HG02571 (cell line): ENCODE measurements at regions not wholly inside any gene's neighbourhood (a gene's known extent, or its start where the extent isn't known, plus 50 kb on each side); places are given as distances from the start of the nearest gene placed in this dataset.
"Not testable (repeated sequence)": the region's sequence is repeated elsewhere in the genome, so short reads cannot be mapped to it uniquely, and the experiment has no call there.

Source experiments
- ATAC-seq: cut with Tn5 transposase; IDR thresholded peaks from one replicate; pipeline ENCODE4 v1.9.1; 2021; ENCODE audit warnings: mild to moderate bottlenecking, moderate library complexity; ENCODE audit not compliant: unreplicated experiment

DNA sequence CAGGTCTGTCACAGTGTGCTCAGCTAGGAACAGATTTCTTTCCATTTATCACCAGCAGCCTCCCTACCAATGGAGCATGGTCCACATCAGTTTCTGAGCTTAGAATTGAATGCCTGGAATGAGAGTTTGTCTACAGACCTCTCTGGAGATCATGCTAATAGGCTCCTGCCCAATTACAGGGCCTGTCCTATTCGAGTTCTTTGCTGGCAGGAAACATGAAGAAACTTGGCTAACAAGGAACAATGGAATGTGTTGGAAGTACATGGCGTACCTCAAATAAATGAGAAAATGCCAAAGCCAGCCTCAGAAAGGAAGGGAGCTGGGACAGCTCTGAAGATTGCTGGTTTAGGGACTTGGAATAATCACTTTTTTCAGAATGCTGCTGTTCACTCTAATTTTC lies 186.0 kb upstream of the AKR1E2 start:
- ATAC-seq, result no peak

DNA sequence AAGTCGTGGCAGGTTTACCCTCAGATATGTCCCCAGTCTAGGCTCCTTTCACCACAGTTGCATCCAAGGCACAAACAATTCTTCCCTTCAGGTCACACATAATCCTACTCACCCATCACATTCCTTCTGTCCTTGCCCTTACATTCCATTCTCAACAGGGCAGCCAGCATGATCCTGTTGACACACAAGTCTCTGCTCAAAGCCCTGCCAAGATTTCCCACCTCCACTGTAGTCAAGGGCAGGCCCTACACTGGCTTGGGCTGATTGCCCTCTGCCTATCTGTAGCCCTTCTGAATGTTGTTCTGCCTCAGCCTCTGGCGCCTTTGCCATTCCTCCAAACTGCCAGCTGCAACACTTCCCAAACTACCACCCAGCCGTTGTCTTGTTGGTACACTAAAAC lies 187.9 kb upstream of the AKR1E2 start:
- no peak for ATAC-seq

DNA sequence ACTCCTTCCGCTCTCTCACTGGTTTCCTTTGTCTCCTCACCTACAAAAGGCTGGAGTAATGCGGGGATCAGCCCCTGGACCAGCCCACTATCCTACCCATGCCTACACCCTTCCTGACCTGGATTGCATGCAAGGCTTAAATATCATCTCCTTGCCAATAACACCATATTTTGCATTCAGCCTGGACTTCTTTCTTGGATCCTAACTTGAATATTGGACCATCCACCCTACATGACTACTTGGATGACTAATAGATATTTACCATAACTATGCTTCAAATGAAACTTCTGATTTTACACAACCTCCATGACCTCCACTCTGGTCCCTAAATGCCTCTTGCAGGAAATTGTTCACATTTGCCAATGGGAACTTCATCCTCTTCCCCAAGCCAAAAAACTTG lies 188.3 kb upstream of the AKR1E2 start:
- ATAC-seq, result no peak

DNA sequence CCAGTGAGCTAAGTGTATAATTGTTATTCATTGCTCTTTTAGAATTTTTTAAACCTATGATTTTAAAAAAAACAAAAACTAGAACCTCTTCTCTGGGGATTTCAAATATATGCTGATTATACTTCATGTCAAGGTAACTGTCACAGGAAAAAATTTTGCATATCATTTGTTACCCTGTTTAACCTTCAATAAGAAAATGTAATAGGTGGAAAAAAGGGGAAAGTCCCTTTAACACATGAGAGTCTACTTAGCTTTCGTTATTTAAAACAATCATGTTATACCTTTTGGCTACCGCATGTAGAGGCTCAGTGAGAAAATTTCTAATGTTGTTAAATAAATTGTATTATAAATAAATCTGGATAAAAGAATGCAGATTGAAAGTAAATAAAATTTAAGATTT lies 190.1 kb upstream of the AKR1E2 start:
- no peak for ATAC-seq

DNA sequence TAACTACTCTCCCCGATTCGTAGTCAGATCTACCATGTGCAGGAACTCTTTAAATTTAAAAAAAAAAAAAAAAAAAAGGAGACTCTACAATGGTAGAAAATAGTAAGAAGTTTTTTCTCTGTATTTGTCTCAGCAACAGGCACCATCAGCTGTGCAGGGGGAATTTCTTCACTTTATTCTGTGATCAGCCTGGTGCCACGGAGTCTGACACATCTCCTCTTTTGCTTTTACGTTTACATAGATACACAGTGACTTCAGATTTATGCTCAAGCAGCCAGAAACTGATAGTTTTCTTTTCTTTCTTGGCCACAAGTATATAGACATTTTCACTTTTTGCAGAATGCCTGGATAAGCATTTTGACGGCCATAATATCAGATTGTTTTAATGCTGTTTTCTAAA lies 190.6 kb upstream of the AKR1E2 start:
- no peak for ATAC-seq

DNA sequence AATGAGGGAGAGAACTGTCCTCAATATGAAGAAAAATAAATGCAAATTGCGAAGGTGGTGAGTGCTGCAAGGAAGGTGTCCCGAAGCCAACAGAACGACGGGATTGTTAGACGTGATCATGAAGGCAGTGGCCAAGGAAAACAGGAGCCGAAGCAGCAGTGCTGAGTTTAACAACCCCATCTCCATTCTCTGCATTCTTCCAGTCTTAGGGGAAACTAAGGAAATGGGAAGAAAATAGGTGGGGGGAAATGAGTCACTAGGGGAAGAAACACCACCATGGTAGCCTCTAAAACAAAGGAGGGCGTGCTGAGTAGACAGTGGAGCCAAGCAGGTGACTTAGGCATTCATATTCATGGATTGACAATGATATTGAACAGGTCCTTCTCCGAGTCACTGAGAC lies 192.2 kb upstream of the AKR1E2 start:
- ATAC-seq, result no peak

DNA sequence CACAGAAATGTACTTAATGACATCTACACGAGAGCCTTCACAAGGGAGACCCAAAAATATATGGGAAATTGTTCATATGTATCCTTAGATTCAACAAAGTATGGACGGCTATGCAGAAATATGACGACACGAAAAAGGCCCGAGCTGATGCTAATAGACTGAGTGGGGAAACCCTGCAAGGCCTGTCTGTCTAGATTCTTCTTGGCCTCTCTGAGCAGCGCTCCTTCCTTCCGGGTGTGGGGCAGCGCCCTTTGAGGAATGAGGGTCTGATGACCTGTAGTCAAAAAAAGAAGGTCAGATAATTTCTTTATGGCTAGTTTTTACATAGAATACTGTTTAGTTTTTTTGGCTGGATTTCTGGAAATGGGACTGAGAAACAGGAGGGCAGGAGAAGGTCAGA lies 192.8 kb upstream of the AKR1E2 start:
- no peak for ATAC-seq

DNA sequence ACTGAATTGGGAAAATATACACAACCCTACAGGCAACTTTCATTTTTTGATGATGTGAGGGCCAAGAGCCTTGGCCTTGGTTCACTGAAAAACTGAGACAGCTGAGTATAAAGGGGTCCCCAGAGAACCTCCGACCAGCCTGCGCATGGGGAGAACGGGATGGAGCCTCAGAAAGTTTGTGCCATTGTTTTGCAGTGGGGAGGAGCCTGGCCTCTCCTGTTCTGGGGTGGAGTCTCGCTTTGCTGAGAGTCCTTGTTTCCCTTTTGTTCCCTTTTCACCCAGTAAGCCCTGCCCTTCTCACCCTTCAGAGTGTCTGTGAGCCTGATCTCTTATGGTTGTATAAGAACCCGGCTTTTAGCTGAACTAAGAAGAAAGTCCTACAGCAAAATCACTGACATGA lies 193.2 kb upstream of the AKR1E2 start:
- no peak for ATAC-seq

DNA sequence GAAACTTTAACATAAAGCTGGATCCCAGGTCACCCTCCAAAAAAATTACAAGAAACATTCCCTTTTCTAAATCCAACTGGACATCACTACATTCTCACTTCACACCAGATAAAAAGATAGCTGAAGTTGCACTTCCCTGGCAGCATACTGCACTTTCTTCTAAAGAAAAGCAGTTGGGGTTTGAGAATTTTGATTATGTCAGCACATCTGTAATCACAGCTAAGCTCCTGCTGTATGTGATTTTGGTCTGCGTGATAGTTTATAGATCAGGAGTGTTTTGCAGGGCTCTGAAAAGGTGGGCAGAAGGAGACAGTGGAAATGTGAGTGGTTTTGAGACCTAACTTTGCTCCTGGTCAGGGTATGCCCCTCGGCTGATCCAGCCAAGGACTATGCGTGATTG lies 199.1 kb upstream of the AKR1E2 start:
- ATAC-seq, result no peak

DNA sequence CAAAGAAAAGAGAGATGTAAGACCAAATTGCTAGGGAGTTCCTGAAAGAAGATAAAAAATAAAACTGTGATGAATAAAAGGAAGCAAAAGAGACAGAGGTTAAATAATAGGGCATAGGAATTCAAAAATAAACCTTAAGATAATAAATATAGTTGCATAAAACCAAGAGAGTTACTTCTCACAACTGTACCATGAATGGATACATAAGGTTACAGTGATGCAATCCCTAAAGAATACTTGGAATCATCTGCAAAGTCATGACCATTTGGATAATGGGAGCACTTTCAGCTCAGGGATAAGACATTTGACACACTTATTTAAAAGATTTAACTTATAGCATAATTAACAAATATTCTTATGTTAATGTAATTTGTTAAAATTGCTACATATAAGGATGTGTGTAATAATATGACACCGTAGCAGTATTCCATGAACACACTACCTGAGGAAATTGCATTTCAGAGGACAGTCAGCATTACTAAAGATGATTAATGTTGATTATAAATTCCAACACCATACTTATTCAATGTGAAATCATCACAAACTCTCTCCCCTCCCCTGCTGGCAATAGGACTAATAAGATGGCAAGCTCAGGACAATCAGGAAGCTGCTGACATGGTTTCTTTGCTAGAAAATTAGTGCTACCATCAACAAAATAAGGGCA lies 202.1 kb upstream of the AKR1E2 start:
- no peak for ATAC-seq

DNA sequence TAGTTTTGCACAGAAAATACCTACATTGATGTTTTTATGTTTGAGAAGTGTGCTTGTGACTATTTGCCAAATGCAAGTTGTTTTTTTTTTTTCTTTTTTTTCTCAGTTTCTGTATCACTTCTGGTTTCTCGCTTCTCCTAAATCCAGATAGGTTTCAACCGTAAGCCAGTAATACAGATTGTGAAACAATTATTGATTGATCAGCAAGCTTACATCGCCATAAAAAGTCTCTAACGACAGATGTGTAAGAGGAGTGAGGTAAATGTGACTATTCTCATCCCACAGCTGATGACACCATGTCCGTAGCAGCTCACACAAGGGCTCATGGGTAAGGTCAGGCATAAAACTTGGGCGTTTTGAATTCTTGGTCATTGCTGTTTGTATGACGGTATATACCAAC lies 202.8 kb upstream of the AKR1E2 start:
- no peak for ATAC-seq

DNA sequence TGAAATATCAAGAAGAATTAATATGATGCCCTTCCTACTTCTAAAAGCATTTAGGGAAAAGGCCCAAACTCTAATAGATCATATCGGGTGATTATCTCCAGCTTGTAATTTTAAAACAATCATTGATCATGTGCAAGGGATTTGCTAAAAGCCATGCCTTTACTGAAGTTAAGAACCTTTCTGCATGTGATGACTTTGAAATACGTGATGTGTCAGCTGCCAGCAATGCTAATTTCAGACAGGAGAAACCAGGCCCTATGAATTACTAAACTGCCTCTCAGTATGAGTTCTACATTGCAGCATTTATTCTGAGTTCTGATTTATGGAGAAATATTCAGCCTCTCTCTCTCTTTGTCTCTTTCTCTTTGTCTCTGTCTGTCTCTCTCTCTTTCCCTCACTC lies 203.6 kb upstream of the AKR1E2 start:
- no peak for ATAC-seq

DNA sequence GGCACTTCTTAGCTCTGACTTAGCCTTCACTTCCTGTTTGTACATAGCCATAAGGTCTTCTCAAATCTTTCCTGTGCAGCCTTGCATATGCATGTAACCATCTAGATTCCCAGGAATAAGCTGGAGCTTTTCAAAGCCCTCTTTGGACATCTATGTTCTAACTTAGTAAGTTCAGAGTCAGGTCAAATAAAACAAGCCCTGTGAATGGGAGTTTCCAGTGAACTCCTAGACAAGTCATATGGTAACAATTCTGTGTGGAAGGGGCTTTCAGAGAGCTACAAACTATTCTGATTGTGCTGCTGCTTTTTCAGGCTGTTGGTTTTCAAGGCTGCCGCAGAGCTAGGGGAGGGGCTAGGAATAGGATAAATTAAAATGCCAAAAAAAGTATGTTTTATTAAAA lies 208.4 kb upstream of the AKR1E2 start:
- ATAC-seq, result no peak

DNA sequence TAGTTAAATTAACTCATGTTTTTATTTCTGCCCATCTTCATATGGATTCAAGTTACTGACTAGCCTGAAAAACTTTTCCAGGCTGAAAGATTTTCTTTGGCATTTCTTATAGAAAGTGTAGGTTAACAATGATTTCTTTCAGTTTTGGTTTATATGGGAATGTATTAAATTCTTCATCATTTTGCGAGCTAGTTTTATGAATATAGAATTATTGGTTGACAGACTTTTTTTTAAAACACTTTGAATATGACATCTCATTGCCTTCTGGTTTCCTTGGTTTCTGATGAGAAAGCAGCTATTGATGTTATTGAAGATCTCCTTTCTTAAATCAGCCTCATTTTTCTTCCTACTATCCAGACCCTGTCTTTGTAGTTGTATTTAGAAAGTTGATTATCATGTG lies 211.0 kb upstream of the AKR1E2 start:
- ATAC-seq, result no peak

DNA sequence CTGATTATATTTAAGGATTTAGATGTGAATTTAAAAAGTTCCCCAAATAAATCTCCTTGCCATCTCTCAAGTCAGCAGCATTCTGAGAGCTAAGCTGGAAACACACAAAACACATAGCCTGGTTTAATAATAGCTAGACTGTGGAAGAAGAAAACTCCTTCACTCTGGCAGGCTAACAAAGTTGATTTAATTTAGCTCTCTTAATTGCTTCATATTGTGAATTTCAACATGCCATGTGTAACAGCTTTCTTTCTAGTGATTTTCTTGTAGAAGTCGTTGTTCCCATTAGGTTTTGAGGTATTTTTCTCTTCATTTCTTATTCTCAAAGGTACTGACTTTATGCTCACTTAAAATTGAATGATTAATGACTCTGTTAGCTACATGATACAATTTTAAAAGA lies 216.8 kb upstream of the AKR1E2 start:
- ATAC-seq, result no peak

DNA sequence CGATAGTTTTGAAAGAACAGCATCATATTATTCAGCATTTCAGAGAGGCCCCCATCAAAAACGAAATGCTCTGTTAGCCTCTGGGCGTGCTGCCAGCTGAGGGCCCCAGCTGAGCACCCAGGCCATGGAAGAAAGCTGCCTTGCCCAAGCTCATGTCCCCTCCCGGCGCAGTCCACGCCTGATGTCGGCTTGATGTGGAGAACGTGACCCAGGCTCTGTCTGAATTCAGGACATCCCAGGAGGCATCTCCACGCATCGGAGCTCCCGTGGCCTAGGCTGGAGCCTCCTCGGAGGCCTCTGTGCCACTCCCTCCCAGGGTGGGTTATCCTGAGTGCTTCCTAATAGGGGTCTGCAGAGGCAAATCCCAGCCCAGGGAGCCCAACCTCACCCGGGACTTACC lies 218.3 kb upstream of the AKR1E2 start:
- ATAC-seq, result no peak

DNA sequence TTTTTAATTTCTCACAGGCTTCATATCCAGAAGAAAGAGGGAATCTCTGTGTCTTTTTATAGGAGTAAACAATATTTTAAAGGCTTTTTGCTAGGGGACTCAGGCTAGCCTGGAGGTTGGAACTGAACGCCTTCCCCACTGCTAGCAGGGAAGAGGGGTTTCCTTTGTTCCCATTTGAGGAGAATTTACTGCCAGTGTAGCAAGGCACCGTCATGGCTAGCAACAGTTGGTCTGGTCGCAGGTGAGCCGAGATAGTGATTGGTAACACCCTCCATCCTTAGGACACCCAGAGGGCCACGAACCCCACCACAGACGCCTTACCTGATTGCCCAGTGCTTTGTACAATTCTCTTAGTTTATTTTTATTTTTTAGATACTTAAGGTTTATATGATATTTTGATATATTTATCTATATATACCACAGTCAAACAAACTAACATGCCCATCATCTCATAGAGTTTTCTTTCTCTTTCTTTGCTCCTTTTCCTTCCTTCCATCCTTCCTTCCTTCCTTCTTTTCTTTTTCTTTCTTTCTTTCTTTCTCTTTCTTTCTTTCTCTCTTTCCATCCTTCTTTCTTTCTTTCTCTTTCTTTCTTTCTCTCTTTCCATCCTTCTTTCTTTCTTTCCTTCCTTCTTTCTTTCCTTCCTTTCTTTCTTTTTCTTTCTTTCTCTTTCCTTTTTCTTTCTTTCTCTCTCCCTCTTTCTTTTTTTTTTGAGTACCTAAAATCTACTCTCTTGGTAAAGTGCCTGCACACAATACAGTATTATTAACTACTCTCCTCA lies 219.0 kb upstream of the AKR1E2 start:
- ATAC-seq, result no peak

DNA sequence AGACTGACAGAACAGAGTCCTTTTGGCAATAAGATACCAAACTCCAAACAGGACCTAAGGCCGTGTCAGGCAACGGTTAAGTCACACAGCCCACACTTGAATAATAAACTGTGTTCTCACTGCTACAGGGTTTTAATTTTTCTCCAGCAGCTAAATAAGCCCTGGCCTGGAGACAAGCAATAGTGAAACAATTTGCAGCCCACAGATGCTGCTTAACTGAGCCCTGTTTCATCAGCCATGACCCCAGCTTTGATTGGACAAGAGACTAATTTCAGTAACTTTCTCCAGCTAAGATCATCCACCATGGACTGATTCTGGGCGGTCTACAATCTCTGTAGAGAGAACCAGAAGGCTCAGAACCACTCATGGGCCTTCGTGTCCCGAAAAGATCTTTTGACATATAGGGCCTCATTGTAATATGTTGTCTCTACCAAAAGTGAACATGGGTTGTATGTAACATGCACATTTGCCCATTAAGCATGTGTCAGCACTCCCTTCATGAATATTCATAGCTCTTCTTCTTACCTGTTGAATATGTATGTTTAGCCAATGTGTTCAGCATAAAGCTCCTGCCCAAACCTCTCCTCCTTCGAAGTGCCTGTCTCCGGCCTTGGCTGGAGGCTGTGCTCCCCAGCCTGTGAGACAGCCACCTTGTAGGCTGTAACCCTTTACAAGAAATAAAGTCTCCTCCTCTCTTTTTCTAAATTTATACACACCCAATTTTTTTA lies 223.1 kb upstream of the AKR1E2 start:
- no peak for ATAC-seq

DNA sequence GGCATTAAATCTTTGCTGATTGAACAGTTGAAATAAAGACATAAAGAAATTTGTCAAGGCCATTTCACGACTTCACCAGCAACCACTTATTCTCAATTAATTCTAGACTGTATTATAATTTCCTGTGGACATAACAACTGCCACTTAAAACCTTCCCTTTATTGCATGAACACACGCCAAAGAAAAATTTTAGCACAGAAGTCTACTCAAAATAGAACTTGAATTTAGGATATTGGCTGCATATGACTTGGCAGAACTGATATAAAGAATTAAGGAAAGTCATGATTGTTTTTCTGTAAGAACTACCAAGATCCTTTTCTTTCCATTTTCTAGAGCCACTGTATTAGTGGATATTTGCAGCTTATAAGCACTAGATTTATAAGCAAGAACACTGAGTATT lies 226.5 kb upstream of the AKR1E2 start:
- ATAC-seq, result no peak

DNA sequence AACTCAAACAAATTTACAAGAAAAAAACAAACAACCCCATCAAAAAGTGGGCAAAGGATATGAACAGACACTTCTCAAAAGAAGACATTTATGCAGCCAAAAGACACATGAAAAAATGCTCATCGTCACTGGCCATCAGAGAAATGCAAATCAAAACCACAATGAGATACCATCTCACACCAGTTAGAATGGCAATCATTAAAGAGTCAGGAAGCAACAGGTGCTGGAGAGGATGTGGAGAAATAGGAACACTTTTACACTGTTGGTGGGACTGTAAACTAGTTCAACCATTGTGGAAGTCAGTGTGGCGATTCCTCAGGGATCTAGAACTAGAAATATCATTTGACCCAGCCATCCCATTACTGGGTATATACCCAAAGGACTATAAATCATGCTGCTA lies 228.1 kb upstream of the AKR1E2 start:
- ATAC-seq, result not testable (repeated sequence)

DNA sequence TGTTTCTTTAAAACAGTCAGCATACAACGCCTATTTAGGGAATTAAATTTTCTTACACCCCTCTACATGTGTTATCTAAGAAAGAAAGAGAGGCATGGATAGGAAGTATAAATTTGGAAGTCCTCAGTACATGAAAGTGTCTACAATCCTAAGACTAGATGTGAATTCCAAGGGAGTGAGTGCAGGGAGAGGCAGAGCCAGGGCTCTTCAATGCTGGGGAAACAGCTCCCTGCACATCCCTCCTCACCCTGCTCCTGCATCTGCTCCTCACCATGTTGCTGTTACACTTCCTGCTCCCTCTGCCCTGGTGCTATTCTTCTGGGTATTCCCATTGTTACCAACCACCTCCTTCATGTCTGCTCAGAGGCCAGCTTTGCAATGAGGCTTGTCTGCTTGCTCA lies 229.1 kb upstream of the AKR1E2 start:
- ATAC-seq, result no peak

DNA sequence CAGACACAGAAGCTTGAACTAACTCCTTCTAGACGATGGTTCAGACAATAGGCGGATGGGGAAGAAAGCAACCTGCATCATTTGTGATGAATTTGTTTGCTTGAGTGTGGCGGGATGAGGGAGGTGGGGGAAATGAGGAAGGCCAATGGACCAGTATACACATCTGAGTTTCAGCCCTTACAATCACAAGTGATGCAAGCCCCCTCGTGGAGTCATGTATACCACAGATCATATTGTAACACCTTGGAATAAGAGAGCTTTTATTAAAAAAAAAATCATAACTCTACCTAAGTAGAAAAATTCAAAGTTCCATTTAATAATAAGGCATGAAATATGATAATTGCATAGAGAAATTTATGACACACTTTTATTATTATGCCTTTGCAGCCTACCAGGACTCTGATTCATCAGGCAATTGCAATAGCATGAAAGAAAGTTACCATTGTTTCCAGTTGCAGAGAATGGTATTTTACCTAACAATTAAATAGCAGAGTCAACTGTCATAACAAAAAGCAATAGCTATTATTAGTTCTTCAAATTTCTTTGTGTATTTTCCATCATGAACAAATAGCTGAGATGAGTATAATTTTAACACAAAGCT lies 230.2 kb upstream of the AKR1E2 start:
- ATAC-seq, result no peak
